ENCODE measurements at regions not wholly inside any gene's neighbourhood (a gene's known extent, or its start where the extent isn't known, plus 50 kb on each side); places are given as distances from the start of the nearest gene placed in this dataset.
"Not testable (repeated sequence)": the region's sequence is repeated elsewhere in the genome, so short reads cannot be mapped to it uniquely, and the experiment has no call there.

- Histone ChIP-seq H4K20me1 (ENCODE audit: low read depth) (no peaks in the 10 kb centered on the region), H3K4me2 (no peak overlapping the region), H3K27me3 (no peaks in the 10 kb centered on the region), H2AFZ (replicated peaks) (no peak overlapping the region), H3K9ac (no peak overlapping the region), H3K4me3 (no peak overlapping the region), H3K9me3 (ENCODE audit: low read depth) (no peaks in the 10 kb centered on the region), H3K27ac (no peak overlapping the region), H3K36me3 (no peaks in the 10 kb centered on the region), H3F3A (ENCODE audit: low read depth) (no peaks in the 10 kb centered on the region), H3K79me2 (ENCODE audit: low read depth) (no peaks in the 10 kb centered on the region), H3K4me1 (no peaks in the 10 kb centered on the region)
- peaks cover 4% of the 10 kb centered on the region for H3K9me3 Mint-ChIP-seq
- no peak for TF ChIP-seq EZH2 (IDR thresholded peaks at IDR 0.05)
- no peak for DNase-seq (ENCODE audit: low spot score)
- H3K4me3 Mint-ChIP-seq: no peak overlapping the region
- peaks cover 17% of the 10 kb centered on the region for H3K4me1 Mint-ChIP-seq
- no peaks in the 10 kb centered on the region for H3K36me3 Mint-ChIP-seq
- H3K27ac Mint-ChIP-seq: no peak overlapping the region
- H3K27me3 Mint-ChIP-seq (ENCODE audit: insufficient read depth, low read depth): peaks cover 23% of the 10 kb centered on the region
These were observed 236.0 kb downstream of the TOMM20 start for GRCh38 chr1:234892642-234893041.

DNA sequence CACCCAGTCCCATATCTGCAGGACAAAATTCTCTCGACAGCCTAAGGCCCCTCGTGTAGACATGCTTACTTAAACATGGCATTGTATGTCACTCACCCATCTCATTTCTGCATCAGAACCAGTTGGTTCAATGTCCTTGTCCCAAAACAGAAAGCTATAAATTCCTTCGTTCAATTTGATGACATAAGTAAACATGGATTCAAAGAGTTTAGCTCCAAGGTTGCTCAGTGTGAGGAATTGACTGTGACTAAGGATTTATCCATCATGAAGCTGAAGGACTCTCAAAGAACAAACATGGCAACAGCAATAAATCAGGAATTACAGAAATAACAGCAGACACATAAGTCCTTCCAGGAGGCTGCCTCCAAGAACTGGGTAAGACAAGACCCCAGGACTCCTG, 237.2 kb downstream of the TOMM20 start:
- H3K36me3 Mint-ChIP-seq: no peaks in the 10 kb centered on the region
- Histone ChIP-seq H4K20me1 (ENCODE audit: low read depth) (no peaks in the 10 kb centered on the region), H3K27me3 (no peaks in the 10 kb centered on the region), H3K36me3 (no peaks in the 10 kb centered on the region), H3K79me2 (ENCODE audit: low read depth) (no peaks in the 10 kb centered on the region), H3K27ac (no peak overlapping the region), H3K4me2 (no peak overlapping the region), H3K9ac (no peak overlapping the region), H3K4me1 (no peaks in the 10 kb centered on the region), H3K4me3 (no peak overlapping the region), H2AFZ (replicated peaks) (no peak overlapping the region), H3F3A (ENCODE audit: low read depth) (no peaks in the 10 kb centered on the region), H3K9me3 (ENCODE audit: low read depth) (no peaks in the 10 kb centered on the region)
- DNase-seq (ENCODE audit: low spot score): no peak
- no peak overlapping the region for H3K4me3 Mint-ChIP-seq
- H3K9me3 Mint-ChIP-seq: peaks cover 4% of the 10 kb centered on the region
- peaks cover 17% of the 10 kb centered on the region for H3K4me1 Mint-ChIP-seq
- no peak overlapping the region for H3K27ac Mint-ChIP-seq
- no peak for TF ChIP-seq EZH2phosphoT487 (IDR thresholded peaks at IDR 0.05)
- TF ChIP-seq EZH2 (IDR thresholded peaks at IDR 0.05): no peak
- TF ChIP-seq, protein P1, sequence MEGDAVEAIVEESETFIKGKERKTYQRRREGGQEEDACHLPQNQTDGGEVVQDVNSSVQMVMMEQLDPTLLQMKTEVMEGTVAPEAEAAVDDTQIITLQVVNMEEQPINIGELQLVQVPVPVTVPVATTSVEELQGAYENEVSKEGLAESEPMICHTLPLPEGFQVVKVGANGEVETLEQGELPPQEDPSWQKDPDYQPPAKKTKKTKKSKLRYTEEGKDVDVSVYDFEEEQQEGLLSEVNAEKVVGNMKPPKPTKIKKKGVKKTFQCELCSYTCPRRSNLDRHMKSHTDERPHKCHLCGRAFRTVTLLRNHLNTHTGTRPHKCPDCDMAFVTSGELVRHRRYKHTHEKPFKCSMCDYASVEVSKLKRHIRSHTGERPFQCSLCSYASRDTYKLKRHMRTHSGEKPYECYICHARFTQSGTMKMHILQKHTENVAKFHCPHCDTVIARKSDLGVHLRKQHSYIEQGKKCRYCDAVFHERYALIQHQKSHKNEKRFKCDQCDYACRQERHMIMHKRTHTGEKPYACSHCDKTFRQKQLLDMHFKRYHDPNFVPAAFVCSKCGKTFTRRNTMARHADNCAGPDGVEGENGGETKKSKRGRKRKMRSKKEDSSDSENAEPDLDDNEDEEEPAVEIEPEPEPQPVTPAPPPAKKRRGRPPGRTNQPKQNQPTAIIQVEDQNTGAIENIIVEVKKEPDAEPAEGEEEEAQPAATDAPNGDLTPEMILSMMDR (IDR thresholded peaks at IDR 0.05): no peak
- peaks cover 22% of the 10 kb centered on the region for H3K27me3 Mint-ChIP-seq (ENCODE audit: insufficient read depth, low read depth)

DNA sequence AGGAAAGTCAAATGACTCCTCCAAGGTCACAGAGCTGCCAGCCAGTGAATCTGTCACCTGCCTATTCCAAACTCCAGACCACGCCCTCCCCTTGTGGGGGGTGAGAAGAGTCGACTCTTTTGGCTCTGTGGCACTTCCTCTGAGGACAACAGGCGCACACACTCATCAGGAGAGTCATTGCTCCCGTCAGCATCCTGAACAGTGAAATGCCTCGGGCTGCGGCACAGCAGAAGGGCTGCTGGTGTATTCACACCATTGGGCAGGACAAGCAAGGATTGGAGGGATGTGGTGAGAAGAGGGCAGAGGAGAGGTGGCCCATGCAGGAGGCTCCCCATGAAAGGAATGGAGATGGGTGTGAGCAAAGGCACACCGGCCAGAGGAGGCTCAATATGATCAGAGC, 239.0 kb downstream of the TOMM20 start:
- Mint-ChIP-seq H3K36me3 (no peaks in the 10 kb centered on the region), H3K27me3 (ENCODE audit: insufficient read depth, low read depth) (peaks cover 18% of the 10 kb centered on the region), H3K4me3 (no peak overlapping the region), H3K9me3 (peaks cover 4% of the 10 kb centered on the region), H3K27ac (no peak overlapping the region), H3K4me1 (peaks cover 25% of the 10 kb centered on the region)
- Histone ChIP-seq H3K9ac (no peak overlapping the region), H3K79me2 (ENCODE audit: low read depth) (no peaks in the 10 kb centered on the region), H3K4me2 (no peak overlapping the region), H3F3A (ENCODE audit: low read depth) (no peaks in the 10 kb centered on the region), H3K9me3 (ENCODE audit: low read depth) (no peaks in the 10 kb centered on the region), H2AFZ (replicated peaks) (no peak overlapping the region), H3K27me3 (no peaks in the 10 kb centered on the region), H4K20me1 (ENCODE audit: low read depth) (no peaks in the 10 kb centered on the region), H3K27ac (no peak overlapping the region), H3K4me1 (no peaks in the 10 kb centered on the region), H3K36me3 (no peaks in the 10 kb centered on the region), H3K4me3 (no peak overlapping the region)
- no peak for DNase-seq (ENCODE audit: low spot score)
- no peak for TF ChIP-seq EZH2phosphoT487 (IDR thresholded peaks at IDR 0.05)

DNA sequence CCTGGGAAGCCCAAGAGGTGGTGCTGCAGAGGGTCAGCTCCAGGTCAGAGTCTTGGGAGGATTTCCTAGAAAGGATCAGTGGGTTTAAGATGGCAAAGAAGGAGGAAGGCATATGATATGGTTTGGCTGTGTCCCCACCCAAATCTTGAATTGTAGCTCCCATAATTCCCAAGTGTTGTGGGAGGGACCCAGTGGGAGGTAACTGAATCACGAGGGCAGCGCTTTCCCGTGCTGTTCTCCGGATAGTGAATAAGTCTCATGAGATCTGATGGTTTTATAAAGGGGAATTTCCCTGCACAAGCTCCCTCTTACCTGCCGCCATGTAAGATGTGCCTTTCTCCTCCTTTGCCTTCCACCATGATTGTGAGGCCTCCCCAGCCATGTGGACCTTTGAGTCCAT, 240.4 kb downstream of the TOMM20 start:
- H3K4me1 ChIP-seq; H3K4me2 ChIP-seq; H3K79me2 ChIP-seq (ENCODE audit: low read depth); DNase-seq (ENCODE audit: low spot score); H2AFZ ChIP-seq (replicated peaks); H3K4me3 Mint-ChIP-seq; H3K27me3 ChIP-seq; H3K27ac ChIP-seq; H3K9me3 Mint-ChIP-seq; H3K9ac ChIP-seq; H3K36me3 ChIP-seq; H3K36me3 Mint-ChIP-seq; H3K4me3 ChIP-seq; H4K20me1 ChIP-seq (ENCODE audit: low read depth); H3K9me3 ChIP-seq (ENCODE audit: low read depth); H3F3A ChIP-seq (ENCODE audit: low read depth): not testable (repeated sequence)
- Mint-ChIP-seq H3K4me1 (peaks cover 25% of the 10 kb centered on the region), H3K27ac (peak overlapping the region; percentile 69), H3K27me3 (ENCODE audit: insufficient read depth, low read depth) (peaks cover 18% of the 10 kb centered on the region)

All from neural progenitor cell (in vitro differentiated cells).